ENCODE measurements at regions not wholly inside any gene's neighbourhood (a gene's known extent, or its start where the extent isn't known, plus 50 kb on each side); places are given as distances from the start of the nearest gene placed in this dataset.
"Not testable (repeated sequence)": the region's sequence is repeated elsewhere in the genome, so short reads cannot be mapped to it uniquely, and the experiment has no call there.

DNA sequence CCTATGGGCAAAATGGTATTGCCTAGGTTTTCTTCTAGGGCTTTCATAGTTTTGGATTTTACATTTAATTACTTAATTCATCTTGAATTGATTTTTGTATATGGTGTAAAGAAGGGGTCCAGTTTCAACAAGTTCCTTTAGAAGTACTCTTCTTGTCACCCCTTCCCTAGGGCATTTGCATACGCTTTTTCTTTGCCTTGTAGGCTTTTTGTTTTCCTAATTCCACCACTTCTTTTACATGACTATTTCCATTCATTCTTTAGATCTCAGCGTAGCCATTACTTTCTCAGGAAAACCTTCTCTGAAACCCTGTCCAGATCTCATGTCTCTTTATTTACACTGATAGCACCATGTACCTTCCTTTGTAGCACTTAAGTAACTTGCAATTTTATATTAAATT lies 648.6 kb downstream of the XPNPEP1 start:
- no peak for ATAC-seq

DNA sequence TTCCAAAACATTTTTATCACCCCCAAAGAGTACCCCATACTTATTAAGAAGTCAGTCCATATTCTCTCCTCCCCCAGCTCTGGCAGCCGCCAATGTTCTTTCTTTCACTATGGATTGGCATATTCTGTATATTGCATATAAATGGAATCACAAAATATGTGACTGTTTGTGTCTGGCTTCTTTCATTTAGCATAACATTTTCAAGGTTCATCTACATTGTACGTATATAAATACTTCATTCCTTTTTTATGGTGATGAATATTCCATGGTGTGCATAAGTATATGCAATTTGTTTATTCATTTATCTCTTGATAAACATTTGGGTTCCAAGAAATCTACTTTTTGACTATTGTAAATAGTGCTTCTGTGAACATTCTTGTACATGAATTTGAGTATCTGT lies 653.1 kb downstream of the XPNPEP1 start:
- no peak for ATAC-seq

DNA sequence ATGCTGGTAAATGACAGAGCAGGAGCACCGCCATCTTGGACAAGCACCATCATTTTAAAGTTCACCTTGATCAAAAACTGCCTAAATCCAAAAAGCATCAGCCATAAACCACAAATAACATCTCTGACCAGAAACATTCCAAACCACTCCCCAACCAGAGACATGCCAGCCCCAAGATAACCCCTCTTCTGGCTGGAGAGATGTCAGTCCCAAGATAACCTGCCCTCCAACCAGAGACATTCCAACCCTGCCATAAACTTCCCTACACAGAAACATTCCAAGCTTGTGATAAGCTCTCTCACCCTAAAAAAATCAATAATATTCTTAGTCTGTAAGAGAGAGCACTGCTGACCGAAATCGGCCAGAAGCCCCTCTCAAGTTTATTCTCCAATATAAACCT lies 659.3 kb downstream of the XPNPEP1 start:
- no peak for ATAC-seq

DNA sequence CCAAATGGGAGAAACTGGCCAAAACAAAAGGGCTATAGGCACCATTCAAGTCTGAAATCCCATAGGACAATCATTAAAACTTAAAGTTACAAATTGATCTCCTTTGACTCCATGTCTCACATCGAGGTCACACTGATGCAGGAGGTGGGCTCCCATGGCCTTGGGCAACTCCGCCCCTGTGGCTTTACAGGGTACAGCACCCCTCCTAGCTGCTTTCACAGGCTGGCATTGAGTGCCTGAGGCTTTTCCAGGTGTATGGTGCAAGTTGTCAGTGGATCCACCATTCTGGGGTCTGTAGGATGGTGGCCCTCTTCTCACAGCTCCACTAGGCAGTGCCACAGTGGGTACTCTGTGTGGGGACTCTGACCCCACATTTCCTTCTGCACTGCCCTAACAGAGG lies 662.1 kb downstream of the XPNPEP1 start:
- ATAC-seq: no peak

DNA sequence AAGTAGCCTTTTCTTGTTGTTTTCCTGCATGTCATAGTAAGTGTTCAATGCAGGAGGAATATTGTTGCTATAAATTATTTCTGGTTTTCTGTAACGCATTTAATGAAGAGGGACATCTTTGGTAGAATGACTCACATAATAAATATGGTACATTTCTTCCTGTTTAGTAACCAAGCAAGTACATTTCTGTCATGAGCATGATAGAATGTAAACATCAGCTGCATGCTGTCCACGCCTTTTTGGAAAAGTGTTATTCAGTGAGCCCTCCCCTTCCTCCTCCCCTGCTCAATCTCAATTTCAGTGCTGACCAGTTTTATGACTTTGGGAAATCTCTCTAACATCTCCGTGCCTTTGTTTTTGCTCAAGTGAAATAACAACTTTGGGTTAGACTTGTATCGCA lies 664.0 kb downstream of the XPNPEP1 start:
- ATAC-seq: no peak

DNA sequence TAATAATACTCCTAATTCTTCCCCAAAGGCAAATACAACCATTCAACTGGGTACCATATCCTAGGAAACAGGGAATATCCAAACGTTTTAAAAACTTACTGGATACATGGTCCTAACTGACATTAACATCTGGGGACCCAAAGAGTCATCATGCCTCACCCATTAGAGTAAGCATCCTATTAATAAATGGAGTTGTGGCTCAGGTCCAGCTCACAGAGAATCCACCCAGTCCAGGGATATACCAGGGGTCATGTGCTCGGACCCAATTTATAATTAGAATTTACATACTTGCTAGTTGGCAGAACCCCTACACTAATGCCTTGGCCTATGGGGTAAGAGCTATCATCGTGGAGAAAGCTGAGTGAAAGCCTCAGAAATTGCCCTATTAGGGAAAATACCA lies 670.0 kb downstream of the XPNPEP1 start:
- no peak for ATAC-seq

DNA sequence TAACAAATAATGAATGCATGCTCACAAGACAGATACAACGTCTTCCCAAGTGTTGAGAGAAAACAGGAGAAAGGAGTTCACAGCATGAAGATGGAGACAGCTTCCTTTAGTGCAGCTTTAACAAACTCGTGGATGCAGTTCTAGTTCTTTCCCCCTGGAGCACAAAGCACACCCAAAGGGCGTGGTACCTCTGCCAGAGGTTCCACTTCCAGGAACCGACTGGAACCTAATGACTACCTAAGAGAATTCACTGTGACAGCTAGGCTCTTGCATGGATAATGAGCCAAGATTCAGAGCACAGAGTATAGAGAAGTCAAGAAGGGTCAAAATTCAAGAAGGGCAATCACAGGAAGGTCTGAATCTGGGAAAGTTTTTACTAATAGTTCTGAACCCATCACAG lies 673.2 kb downstream of the XPNPEP1 start:
- no peak for ATAC-seq

DNA sequence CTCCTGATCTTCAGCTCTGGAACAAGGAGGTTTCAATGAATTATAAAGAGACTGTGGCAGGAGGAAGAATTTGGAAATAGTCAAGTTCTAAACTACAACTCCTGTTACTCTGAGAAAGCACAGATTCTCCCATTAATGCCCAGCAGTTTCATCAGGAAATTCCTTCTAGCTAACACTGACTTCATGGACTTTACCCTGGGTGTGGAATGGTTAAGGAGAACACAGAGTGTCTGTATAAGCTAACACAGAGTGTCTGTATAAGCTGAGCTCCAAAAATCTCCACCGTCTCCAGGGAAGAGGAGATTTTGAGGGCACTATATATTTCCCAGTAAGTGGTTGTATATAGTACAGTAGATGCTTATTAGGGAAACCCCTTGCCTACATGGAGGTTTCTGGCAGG lies 675.5 kb downstream of the XPNPEP1 start:
- no peak for ATAC-seq

DNA sequence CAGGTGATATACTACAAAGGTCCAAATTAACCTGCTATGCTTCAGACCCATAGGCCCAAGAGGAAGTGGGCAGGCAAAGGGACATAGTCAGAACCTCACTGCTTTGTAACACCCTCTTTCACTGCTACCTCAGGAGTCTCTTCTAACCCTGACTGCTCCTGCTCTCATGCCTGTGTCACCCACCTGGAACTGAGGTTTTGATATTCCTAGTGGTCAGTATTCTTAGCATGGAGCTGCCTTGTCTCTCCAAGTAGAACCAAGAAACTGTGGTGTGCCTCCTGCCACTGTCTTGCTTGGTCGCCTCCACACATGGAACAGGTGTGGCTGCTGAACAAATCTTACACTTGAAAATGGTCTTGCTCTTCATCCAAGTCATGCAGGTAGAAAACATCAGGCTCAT lies 677.5 kb downstream of the XPNPEP1 start:
- ATAC-seq: no peak

DNA sequence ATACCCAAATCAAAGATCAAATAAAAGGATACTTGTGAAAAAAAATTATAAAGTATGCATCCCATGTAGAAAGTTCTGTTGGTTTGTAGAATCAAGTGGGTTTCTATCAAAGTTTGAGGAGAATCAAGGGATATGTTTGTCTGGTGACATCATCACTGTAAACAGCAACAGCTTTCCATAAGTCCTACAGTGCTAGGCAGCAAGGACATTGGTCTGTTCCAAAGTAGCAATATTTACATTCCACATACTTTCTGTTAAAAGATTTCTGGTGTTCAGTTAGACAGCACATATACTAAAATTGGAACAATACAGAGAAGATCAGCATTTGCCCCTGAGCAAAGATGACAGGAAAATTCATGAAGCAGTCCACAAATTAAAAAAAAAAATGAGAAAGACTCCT lies 683.9 kb downstream of the XPNPEP1 start:
- ATAC-seq: no peak

DNA sequence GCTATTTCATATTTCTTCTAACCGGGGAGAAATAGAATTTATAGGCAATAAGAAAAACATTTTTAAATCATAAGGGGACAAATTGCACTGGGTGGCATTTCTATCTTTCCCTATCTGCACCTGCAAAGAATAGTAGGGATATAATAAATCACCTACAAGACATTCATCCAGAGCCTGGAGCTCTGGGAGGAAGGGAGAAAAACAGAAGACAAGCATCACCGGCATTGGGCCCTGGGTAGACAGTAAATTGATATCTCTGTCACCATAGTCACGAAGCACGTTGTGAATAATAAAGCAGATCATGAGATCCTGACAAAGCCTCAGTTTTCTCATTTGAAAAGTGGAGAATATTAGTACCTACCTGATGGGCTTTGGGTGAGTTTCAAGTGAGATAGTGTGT lies 685.6 kb downstream of the XPNPEP1 start:
- ATAC-seq: no peak

DNA sequence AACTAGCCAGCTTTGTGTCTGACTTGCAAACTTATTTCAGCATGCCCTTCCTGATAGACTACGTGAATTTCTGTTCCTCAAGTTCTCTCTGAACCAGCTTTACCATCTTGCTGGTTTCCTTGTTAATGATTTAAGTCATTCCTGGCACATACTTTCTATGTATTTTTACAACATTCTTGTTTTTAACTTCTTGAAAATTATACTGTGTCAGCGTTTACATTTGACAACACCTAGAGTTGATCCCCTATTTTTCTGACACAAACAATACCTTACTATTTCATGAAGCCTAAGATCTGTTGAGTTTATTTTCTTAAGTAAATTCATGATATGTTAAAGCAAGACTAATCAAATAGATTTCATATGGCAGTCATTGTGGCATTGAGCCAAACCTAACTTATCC lies 686.3 kb downstream of the XPNPEP1 start:
- no peak for ATAC-seq

DNA sequence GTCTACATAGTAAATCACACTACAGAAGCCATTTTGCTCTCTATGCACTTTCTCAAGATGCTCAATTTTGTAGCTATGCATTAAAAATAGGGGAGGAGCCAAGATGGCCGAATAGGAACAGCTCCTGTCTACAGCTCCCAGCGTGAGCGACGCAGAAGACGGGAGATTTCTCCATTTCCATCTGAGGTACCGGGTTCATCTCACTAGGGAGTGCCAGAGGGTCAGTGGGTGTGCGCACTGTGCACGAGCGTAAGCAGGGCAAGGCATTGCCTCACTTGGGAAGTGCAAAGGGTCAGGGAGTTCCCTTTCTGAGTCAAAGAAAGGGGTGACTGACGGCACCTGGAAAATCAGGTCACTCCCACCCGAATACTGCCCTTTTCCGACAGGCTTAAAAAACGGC lies 699.8 kb downstream of the XPNPEP1 start:
- not testable (repeated sequence) for ATAC-seq

DNA sequence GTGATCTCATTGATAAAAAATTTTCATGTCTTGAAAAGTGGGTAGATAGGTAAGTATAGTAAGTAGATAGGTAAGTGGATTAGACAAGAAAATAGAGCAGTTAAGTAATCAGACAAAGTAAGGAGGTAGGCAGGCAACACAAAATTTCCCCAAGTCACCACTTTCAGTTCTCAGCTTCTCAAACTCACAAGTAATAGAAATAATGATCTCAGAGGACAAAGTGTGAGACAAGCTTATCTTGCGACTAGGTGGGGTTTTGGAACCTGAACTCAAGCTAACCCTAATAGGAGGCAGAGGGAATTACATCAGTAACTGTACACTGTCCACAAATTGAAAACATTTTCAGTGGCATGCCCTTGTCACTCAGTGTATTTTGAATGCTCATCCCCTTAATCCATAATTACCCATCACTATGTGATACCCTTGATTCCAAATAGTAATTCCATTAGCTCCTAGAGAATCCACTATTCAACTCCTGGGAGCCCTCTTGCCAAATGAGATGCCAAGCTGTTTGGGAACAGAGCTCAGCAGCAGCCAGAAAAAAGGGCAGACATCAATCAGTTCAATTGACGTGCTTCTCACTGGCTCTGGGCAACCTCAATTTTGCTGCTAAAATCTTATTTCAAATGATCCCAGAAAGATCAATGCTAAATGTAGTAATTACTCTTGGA lies 703.2 kb downstream of the XPNPEP1 start:
- no peak for ATAC-seq

DNA sequence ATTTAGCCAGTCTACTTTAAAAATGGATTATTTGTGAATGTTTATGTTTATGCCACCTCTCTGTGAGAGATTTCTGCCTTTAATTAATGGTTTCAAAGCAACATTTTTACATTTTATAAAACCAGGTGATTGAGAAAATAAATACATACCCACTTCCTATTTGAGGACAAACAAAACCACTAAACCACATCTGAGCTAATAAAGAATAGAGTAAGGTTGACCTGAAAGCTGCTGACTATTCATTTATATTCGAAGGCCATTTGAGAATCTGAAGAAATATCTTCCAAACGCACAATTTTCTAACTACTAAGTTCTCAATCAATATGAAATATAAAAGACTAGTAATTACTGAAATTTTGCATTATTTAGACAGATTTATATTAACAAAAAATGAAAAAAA lies 705.1 kb downstream of the XPNPEP1 start:
- no peak for ATAC-seq

DNA sequence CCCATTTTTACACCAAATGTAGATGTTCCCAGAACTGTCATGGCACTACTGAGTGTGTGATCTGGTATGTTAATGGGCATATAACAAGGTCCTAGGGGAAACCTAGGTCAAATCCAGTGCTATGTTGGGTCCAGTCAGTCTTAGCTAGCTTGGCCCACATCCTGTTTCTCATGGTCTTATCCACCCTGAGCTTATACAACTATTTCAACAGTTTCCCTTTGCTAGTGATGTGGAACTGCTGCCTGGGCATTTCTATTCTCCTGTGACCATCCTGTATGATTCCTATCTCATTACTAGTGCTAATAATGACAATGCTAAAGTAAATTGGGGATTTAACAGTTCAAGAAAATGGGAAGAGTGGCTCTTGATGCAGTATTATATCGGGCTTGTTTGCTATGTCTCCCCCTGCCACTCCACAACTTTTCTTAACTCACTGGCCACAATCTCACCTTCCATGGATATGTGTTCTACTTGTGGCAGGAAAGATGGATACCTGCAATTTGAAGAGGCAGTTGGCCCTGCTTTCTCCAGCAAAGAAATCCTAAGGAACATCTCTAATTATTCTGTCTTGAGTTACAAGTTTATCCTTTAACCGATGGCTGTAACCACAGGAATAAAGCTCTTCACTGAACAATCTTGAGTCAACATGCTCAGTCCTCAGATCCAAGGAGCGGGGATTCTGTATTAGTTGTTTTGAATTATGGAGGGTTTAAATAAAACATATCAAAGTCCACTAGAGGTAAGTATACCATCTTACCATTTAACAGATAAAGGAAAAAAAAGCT lies 707.8 kb downstream of the XPNPEP1 start:
- ATAC-seq: no peak

DNA sequence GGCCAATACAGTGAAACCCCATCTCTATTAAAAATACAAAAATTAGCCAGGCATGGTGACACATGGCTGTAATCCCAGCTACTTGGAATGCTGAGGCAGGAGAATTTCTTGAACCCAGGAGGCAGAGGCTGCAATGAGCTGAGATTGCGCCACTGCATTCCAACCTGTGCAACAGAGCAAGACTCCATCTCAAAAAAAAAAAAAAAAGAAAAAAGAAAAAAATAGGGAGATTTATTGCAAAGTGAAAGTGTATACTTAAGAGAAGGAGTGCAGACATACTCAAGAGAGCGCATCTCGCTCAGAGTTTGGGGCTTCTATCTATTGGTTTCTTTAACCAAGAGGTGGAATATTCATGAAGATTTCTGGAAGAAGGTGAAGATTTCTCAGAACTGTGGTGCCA lies 708.4 kb downstream of the XPNPEP1 start:
- not testable (repeated sequence) for ATAC-seq

DNA sequence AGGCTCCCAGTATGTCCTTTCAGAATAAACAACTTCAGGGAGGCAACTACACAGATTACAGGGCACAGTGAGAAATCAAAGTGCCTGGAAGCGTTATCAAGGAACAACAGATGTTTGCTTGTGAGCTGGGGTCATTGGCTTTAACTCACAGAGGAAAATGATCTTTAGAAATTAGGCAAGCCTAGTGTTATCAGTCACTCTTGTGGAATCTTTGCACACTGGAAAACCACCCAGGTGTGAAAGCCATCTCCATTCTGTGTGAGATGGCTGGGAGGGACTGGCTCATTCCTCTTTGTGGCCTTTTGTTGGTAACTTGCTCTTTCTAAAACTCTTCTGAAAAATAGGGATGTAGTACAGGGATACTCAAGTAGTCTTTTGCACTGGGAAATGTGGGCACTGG lies 716.0 kb downstream of the XPNPEP1 start:
- ATAC-seq: no peak

DNA sequence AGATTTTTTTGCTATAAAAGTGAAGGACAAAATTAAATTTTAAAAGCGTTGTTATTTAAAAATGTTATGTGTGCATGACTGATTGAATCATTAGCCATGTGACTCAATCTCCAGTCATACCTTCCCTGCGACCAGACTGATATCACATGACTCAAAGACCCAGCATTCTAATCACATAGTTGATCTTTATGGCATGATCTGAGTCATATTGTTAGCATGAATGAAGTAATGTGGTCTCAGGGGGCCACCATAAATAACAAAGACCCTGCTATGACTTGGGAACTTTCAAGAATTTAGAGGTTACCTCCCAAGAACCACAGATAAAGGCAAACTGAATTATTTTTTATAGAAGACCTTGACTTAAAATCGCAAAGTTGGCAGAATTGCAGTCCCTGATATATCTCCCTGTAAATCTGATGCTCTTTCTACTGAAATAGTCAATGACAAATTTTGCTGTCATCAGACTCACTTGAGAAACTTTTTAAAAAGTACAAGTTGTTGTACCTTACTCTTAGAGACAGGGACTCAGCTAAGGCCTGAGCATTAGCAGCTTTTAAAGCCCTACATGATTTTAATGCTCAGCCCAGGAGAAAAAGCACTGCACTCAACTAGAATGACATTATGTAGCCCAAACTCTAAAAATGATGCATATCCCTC lies 717.3 kb downstream of the XPNPEP1 start:
- no peak for ATAC-seq

DNA sequence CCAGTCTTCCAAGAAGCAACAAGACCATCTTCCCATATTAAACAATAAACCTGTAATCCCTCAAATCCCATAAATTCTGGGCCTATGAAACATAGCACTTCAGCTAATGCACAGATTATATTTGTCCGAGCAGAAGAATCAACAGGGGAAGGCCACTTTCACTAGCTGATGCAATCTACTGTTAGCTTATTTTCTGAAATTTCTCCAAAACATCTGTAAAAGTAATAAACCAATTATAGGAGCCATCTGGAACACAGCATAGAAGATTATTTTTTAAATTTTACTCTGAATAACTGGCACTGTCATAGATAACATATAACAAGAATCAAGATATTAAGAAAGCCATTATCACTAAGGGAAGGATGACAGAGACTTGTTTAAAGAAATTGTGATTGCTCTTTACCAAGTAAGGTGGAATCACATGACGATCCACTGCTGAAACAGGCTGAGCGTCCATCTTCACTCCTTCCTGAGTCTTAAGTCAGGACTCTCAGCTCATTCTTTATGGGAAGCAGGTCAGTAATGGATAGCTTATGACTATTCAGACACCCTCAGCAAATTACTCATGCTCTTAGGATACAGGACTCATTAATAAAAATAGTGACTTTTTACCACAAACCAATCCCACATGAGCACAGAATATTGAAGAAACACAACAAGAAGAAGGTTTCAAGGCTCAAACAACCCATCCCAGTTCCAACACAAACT lies 719.5 kb downstream of the XPNPEP1 start:
- no peak for ATAC-seq

DNA sequence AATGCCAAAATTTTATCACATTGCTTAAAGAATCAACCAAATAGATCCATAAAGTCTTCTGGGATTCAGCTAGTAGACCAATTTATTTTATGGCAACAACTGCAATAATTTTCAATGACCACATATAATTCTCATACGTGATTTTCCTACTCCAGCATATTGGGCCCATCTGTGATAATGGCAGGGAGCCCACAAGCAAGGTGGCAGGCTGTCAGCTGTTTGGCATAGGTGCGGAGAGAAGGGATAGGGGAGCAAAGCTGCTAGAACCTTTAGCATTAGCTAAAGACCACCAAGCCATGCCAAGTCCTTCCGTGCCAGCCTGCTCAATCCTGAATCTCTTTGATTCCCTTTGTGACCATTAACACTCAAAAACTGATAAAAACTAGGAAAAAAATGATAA lies 721.2 kb downstream of the XPNPEP1 start:
- ATAC-seq: no peak

DNA sequence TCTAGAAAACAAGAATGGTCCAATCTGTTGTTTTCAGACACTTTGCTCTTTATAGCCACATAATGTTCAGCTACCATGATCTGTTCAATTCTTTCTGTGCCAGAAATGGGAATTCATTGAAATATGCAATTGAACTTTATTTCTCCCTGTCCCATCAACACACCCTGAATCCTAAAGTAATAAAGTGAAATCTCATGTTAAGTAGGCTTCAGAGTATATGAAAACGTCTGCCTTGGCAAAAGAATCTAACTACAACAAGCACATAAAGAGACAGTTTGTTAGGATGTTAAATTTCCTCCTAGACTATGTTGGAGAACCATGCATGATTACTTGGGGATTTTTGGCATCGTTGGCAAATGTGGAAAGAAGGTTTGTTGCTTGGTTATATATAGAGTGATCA lies 722.7 kb downstream of the XPNPEP1 start:
- ATAC-seq: no peak

DNA sequence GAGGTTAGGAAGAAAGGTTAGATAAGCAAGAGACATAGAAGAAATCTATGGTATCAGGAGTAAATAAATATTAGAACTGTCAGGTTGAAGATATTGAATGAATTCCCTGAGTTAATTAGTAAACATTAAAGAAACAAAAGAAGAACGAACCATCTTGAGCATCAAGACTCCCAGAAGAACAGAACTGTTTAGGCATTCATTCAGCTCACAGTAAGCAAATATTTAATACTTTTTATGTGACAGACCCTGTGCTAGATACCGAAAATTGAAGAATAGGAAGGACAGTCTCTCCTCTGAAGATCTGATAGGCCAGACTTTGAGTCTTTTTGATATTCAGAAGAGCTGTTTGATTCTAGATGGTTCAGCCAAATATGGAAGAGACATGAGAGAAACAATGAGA lies 731.5 kb downstream of the XPNPEP1 start:
- ATAC-seq: no peak
